Glomerular visceral epithelial cell (primary cell): ENCODE measurements at regions not wholly inside any gene's neighbourhood (a gene's known extent, or its start where the extent isn't known, plus 50 kb on each side); places are given as distances from the start of the nearest gene placed in this dataset.

Experiments
- DNase-seq: peaks from one replicate; pipeline ENCODE4 v3.0.0-alpha.2; 2016; ENCODE audit errors: extremely low spot score

DNA sequence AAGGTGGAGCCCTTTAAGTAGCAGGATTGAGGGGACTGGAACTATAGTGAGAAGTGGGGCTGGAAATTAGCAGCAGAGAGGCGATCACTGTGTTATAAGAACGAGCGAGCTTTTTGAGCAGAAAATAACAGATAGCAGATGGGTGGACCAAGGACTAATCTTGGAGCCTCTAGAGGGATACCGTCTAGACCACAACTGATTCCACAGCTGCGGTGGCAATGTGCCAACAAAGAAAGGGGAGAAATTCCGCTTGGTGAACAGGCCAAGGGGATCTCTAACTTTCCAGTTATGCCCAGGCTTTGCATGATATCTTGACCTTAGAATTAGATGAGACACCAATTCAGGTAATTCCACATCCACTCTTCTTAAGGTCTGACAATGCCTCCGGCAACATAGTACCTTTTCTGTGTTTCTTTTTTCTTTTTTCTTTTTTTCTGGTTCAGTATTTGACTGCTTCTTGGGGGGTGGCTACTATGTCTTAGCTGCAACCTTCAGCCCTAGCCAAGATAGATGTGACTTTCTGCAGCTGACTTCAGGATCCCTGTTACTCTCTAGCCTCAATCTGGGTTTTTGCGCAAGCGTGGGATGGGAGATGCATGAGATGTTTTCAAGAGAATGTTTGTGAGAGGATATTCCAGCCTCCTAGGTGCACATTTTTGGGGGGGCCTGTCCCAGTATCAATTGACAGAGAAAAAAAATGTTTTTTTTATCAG, 143.4 kb upstream of the CPSF6 start:
- DNase-seq: no peak

DNA sequence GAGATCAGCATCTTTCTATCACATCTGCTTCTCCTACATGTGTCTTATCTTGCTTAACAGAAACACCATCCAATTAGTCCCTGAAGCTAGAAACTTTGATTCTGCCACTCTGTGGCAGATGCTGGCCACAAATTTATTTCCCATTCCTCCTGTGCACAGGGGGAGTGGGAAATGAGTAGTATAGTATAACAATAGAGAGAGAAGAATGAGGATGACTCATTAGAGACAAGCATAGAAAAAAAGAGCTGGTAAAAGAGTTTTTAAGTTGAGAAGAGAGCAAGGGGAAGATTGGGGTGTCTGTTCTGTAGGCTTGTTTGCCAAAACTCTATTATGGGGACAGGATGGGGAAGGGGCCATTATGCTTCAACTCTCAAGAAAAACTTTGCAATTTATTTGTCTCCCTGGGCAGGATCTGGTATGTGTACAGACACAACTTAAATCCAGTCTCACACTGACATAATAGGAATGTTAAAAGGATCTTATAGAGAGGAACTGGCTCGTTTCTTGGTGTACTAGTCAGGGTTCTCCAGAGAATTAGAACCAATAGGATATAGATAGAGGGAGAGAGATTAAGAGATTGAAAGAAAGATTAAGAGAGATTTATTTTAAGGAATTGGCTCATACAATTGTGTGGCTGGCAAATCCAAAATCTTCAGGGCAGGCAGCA, 142.6 kb upstream of the CPSF6 start:
- DNase-seq: no peak

DNA sequence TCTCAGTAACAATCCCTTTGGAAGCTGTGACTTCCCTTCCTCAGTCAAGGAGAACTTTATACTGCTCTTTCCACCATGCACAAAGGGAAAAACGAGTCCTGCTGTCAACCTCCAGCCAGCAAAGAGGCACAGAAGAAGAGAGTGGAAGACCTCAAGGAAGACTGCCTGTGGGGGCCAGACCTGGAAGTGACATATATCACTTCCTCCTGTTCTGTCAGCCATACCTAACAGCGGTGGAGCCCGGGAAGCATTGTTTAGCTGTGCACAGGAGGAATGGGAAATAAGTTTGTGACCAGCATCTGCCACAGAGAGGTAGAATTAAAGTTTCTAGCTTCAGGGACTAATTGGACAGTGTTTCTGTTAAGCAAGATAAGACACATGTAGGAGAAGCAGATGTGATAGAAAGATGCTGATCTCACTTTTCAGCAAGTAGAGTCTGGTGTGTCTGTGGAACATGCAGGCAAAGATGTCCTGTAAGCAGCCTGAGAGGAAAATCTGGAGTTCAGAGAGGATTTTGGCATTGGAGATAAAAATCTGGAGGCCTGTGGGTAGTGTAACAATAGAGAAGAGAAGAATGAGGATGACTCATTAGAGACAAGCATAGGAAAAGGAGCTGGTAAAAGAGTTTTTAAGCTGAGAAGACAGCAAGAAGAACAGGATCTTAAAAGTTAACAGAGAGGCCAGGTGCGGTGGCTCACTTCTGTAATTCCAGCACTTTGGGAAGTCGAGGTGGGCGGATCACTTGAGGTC, 141.6 kb upstream of the CPSF6 start:
- no peak for DNase-seq

DNA sequence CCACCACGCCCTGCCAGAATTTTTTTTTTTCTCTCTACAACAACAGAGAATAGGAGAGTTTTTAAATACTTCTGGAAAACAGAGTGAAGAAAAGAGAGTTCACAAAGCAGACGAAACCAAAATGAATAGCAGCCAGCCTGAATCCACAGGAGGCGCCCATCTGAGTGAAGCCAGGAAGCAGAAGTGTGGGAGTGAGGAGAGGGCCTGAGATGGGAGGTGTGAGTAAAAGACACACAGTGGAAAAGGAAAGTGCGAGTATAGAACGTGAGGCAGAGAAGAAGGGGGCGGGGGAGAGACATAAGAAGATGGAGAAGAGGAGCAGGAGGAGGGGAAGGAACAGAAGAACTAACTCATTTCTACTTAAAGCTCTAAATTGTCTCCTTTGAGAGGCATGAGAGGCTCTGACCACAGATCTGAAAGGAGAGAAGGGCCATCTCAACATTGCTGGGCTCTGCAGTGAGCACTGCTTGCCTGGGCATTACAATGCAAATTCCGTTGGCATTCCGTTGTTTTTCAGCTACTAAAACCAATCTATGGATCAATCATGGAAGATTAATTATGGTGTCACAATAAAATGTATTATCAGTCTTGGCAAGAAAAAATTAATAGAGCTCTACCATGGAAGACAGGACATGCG, 140.1 kb upstream of the CPSF6 start:
- no peak for DNase-seq

- no peak for DNase-seq
Observed at GRCh38 chr12:69101505-69101904, 137.9 kb upstream of the CPSF6 start.

- no peak for DNase-seq
Observed at GRCh38 chr12:69102856-69103255, 136.5 kb upstream of the CPSF6 start.

- DNase-seq: no peak
Observed at GRCh38 chr12:69105101-69105962, 134.0 kb upstream of the CPSF6 start.

- DNase-seq: no peak
Observed at GRCh38 chr12:69106482-69107118, 132.8 kb upstream of the CPSF6 start.

DNA sequence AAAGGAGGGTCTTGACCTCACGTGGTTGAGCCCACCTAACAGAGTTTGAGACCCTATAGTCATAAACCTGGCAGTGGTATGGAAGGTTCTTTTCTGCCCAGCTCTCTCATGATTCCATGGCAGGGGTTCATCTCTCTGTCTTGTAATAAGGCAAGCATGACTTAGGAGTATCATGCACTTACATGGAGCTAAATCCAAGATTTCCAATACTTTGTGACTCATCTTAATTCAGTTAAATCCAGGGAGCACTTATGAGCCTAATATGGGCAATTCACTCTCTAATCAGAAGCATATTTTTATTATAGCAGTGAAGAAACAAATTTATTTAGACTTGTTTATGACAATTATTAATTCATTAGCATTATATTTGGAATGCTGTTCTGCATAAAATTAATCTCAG, 131.8 kb upstream of the CPSF6 start:
- no peak for DNase-seq

- DNase-seq: no peak
Observed at GRCh38 chr12:69108037-69108436, 131.3 kb upstream of the CPSF6 start.

GRCh38 chr12:69112616-69113015, 126.8 kb upstream of the CPSF6 start:
- DNase-seq: no peak

DNA sequence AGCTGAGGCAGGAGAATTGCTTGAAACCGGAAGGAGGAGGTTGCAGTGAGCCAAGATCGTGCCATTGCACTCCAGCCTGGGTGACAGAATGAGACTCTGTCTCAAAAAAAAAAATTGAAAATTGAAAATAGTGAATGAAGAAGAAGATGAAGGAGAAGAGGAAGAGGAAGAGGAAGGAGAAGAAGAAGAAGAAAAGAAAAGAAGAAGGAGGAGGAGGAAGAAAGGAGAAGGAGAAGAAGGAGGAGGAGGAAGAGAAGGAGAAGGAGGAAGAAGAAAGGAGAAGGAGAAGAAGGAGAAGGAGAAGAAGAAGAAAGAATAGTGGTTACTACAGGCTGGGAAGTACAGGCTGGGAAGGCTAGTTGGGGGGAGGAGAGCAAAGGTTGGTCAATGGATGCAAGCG, 124.3 kb upstream of the CPSF6 start:
- DNase-seq: no peak

DNA sequence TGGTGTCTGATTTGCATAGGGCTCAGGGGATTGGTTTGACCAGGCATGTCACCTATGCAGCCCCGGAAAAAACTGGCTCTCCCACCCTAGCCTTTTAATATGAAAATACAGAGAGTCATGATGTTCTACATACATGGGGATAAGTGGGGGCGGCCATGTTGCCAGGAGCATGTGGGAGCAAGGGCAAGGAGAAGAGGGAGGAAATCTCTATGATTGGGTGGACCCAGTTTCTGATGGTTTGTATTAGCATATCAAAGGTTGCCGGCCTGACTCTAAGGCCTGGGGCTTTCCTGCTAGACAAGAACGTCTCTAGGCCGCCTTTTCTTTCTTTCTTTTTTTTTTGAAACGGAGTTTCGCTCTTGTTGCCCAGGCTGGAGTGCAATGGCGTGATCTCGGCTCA, 123.4 kb upstream of the CPSF6 start:
- DNase-seq: no peak

DNA sequence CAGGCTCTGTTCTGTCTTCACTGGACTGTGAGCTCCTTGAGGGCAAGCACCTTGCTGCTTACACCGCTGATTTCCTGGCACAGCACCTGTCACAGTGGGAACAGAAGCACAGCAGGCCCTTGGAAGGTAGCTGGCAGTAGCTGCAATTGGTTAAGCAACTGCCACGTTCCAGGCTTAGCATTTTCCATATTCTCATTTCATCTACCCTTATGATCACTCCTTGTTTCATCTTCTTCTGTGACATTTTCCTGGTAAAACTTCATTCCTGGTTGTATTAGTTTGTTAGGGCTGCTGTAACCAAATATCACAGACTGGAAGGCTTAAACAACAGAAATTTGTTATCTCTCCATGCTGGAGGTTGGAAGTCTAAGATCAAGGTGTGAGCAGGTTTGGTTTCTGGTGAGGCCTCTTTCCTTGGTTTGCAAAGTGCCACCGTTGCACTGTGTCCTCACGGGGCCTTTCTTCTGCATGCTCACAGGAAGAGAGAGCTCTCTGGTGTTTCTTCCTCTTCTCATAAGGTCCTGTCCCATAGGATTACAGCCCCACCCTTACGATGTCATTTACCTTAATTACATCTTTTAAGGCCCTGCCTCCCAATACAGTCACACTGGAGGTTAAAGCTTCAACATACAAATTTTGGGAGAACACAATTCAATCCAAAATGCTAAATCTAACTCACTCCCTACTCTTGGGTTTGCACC, 121.7 kb upstream of the CPSF6 start:
- DNase-seq: no peak

- DNase-seq: no peak
Observed at GRCh38 chr12:69118516-69118915, 120.9 kb upstream of the CPSF6 start.

DNA sequence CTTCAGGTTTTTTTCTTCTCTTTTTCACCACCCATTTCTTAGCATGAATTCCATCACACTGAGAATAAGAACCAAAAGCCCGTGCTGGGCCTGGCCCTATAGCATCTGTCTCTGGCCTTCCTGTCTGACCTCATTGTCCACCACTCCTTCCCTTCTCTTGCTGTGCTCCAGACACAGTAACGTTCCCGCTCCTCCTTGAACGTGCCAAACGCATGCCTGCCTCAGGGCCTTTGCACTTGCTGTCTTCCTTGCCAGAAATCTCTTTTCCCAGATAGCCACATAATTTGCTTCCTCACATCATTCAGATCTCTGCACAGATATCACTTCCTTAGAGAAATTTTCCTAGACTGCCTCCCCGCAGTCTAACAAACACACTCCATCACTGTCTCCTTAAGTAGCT, 119.6 kb upstream of the CPSF6 start:
- DNase-seq: no peak

- DNase-seq: no peak
Observed at GRCh38 chr12:69120354-69120753, 119.0 kb upstream of the CPSF6 start.

DNA sequence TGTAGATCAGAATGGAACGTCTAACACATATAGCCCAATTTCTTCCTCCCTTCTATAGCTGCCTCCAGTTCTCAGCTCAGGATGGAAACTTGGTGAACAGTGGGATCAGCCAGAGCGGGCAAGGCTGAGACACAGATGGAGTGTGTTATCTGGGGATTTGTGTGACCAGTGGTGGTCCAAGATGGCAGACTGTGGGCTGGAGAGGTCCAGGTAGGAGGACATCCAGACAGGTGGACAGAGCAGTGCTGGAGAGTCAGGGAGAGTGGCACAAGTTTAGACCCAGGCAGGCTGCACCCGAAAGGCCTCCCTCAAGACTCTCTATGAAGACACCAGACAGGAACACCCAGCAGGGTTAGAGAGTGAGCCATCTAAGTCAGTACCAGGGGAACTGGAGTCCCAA, 116.1 kb upstream of the CPSF6 start:
- no peak for DNase-seq

GRCh38 chr12:69123919-69124638, 115.3 kb upstream of the CPSF6 start:
- no peak for DNase-seq

- DNase-seq: no peak
Observed at GRCh38 chr12:69129017-69129416, 110.4 kb upstream of the CPSF6 start.
